K562 (cell line): ENCODE measurements at regions not wholly inside any gene's neighbourhood (a gene's known extent, or its start where the extent isn't known, plus 50 kb on each side); places are given as distances from the start of the nearest gene placed in this dataset.

Experiments used
- HNRNPH1 ChIP-seq: fragments of 200-400 bp; formaldehyde crosslinking; optimal IDR thresholded peaks from 2 replicates; pipeline ENCODE3; 2017; ENCODE audit warnings: low read depth, mild to moderate bottlenecking, low read length, moderate library complexity
- ILF3 ChIP-seq: fragments of 450-650 bp; IDR thresholded peaks from 2 replicates; pipeline ENCODE4 v1.6.1; 2018; ENCODE audit warnings: antibody characterized with exemption, mild to moderate bottlenecking, moderate library complexity, borderline replicate concordance
- MTA2 ChIP-seq: fragments of 450-650 bp; IDR thresholded peaks from 2 replicates; pipeline ENCODE4 v1.6.1; 2016; ENCODE audit warnings: low read depth
- NFRKB ChIP-seq: fragments of 450-650 bp; IDR thresholded peaks from 2 replicates; pipeline ENCODE4 v1.6.1; 2016; ENCODE audit warnings: low read depth
- NR2C1 ChIP-seq, 2 experiments: fragments of 450-650 bp; IDR thresholded peaks; 2 replicates each; pipeline ENCODE4 v1.6.1; 2017; ENCODE audit warnings: mild to moderate bottlenecking in 2 of 2, antibody characterized with exemption in 1 of 2, inconsistent platforms in 1 of 2, missing compliant biosample characterization in 1 of 2, missing genetic modification characterization in 1 of 2
- SAP30 ChIP-seq: fragments of 200-600 bp; sonication (generic); IDR thresholded peaks from 2 replicates; pipeline ENCODE4 v1.6.1; 2012; ENCODE audit warnings: borderline replicate concordance, low read depth, mild to moderate bottlenecking, moderate library complexity, low read length, control low read depth, inconsistent platforms; ENCODE audit not compliant: insufficient read depth, poor library complexity, severe bottlenecking
- ZNF316 ChIP-seq: fragments of 450-650 bp; IDR thresholded peaks from 2 replicates; pipeline ENCODE4 v1.6.1; 2016
- ZNF444 ChIP-seq: fragments of 250-450 bp; sonication (Bioruptor Pico); IDR thresholded peaks from 2 replicates; pipeline ENCODE4 v1.4.0; 2020; ENCODE audit warnings: mild to moderate bottlenecking, moderate library complexity
- ZNF766 ChIP-seq: fragments of 200-800 bp; sonication (Bioruptor generic); conservative IDR thresholded peaks from 2 replicates; pipeline ENCODE4 v1.6.1; 2016; ENCODE audit warnings: missing genetic modification characterization, missing compliant biosample characterization
- TF ChIP-seq, protein P1 (sequence below), 2 experiments: fragments of 450-650 bp; formaldehyde crosslinking in 1 of 2; IDR thresholded peaks; 2 replicates each; pipeline versions ENCODE4 v1.4.0 to v1.6.1; 2014 to 2020; ENCODE audit warnings: mild to moderate bottlenecking in 2 of 2, borderline replicate concordance in 1 of 2, low read depth in 1 of 2
- TF ChIP-seq, protein P2 (sequence below): fragments of 450-650 bp; IDR thresholded peaks from 2 replicates; pipeline ENCODE4 v1.6.1; 2016
- TF ChIP-seq, protein P3 (sequence below): fragments of 200-800 bp; sonication (Bioruptor generic); IDR thresholded peaks from 2 replicates; pipeline ENCODE4 v1.6.1; 2017; ENCODE audit warnings: missing genetic modification characterization, missing compliant biosample characterization

DNA sequence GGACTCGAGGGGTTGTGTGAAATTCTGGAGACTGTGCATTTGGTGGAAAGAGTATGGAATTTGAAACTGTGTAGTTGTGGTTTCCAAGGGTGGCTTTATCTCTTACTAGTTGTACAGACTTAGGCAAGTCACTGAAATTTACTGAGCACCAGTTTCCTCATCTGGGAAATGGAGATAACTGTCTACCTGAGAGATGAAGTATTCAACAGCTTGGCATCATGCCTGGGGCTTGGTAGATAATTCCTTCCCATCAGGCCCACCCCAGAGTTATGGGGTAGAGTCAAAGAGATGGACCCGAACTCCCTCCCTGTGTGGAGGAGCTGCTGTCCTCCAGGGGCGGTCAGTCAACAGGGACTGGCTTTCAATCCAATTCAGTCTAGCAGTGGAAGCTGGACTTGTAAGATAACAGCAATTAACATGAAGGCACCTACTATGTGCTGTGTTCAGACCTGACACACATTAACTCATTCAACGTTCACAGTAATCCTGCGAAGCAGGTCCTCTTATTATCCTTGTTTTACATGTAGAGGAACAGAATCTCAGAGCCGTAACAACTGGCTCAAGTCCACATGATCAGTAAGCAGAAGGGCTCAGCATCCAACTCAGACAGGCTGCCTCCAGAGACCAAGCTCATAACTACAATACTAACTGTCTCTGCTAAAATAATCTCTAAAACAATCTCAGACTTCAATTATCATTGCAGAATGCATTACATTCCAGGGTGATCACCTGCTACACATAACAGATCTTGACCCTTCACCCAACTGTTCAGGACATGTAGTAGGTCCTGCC lies 432.1 kb downstream of the LPIN1 start (continued):
- TF ChIP-seq, protein P1, sequence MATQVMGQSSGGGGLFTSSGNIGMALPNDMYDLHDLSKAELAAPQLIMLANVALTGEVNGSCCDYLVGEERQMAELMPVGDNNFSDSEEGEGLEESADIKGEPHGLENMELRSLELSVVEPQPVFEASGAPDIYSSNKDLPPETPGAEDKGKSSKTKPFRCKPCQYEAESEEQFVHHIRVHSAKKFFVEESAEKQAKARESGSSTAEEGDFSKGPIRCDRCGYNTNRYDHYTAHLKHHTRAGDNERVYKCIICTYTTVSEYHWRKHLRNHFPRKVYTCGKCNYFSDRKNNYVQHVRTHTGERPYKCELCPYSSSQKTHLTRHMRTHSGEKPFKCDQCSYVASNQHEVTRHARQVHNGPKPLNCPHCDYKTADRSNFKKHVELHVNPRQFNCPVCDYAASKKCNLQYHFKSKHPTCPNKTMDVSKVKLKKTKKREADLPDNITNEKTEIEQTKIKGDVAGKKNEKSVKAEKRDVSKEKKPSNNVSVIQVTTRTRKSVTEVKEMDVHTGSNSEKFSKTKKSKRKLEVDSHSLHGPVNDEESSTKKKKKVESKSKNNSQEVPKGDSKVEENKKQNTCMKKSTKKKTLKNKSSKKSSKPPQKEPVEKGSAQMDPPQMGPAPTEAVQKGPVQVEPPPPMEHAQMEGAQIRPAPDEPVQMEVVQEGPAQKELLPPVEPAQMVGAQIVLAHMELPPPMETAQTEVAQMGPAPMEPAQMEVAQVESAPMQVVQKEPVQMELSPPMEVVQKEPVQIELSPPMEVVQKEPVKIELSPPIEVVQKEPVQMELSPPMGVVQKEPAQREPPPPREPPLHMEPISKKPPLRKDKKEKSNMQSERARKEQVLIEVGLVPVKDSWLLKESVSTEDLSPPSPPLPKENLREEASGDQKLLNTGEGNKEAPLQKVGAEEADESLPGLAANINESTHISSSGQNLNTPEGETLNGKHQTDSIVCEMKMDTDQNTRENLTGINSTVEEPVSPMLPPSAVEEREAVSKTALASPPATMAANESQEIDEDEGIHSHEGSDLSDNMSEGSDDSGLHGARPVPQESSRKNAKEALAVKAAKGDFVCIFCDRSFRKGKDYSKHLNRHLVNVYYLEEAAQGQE (IDR thresholded peaks at IDR 0.05; ENCODE audit: borderline replicate concordance): 0 out of 2 replicates have a peak, but pooled peaks have one; percentile 3
- TF ChIP-seq, protein P1 (CRISPR knock-in tag; IDR thresholded peaks at IDR 0.05; ENCODE audit: low read depth): no peak
- TF ChIP-seq ZNF316 (no peak), ZNF766 (CRISPR knock-in tag) (no peak), MTA2 (peak; percentile 71), SAP30 (no peak), NR2C1 (IDR thresholded peaks at IDR 0.05) (no peak; the same call in 1 of the 2 replicates), NR2C1 (tag; IDR thresholded peaks at IDR 0.05) (peak; percentile 63), ZNF444 (CRISPR knock-in tag) (no peak), HNRNPH1 (no peak), ILF3 (no peak), NFRKB (no peak)
- TF ChIP-seq, protein P2, sequence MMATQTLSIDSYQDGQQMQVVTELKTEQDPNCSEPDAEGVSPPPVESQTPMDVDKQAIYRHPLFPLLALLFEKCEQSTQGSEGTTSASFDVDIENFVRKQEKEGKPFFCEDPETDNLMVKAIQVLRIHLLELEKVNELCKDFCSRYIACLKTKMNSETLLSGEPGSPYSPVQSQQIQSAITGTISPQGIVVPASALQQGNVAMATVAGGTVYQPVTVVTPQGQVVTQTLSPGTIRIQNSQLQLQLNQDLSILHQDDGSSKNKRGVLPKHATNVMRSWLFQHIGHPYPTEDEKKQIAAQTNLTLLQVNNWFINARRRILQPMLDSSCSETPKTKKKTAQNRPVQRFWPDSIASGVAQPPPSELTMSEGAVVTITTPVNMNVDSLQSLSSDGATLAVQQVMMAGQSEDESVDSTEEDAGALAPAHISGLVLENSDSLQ: 0 out of 2 replicates have a peak, but pooled peaks have one; percentile 7
- TF ChIP-seq, protein P3, sequence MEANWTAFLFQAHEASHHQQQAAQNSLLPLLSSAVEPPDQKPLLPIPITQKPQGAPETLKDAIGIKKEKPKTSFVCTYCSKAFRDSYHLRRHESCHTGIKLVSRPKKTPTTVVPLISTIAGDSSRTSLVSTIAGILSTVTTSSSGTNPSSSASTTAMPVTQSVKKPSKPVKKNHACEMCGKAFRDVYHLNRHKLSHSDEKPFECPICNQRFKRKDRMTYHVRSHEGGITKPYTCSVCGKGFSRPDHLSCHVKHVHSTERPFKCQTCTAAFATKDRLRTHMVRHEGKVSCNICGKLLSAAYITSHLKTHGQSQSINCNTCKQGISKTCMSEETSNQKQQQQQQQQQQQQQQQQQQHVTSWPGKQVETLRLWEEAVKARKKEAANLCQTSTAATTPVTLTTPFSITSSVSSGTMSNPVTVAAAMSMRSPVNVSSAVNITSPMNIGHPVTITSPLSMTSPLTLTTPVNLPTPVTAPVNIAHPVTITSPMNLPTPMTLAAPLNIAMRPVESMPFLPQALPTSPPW (CRISPR knock-in tag): no peak; the same call in none of the 2 replicates
